B cell (primary cell): ENCODE measurements at regions not wholly inside any gene's neighbourhood (a gene's known extent, or its start where the extent isn't known, plus 50 kb on each side); places are given as distances from the start of the nearest gene placed in this dataset.

Experiments used
- ATAC-seq: fragments of 200-7000 bp; cut with Tn5 transposase; one replicate; pipeline ENCODE4 v1.10.0; 2021; ENCODE audit warnings: low read depth, mild to moderate bottlenecking, moderate number of reproducible peaks, moderate library complexity
- CTCF ChIA-PET: fragments of 350-600 bp; sonication (Branson Sonifier 250); formaldehyde crosslinking; loops from one replicate; lab custom pipeline; 2021; ENCODE audit warnings: antibody characterized with exemption, inconsistent platforms; lab: Charles Lee
- POLR2A ChIA-PET: fragments of 350-600 bp; sonication (Branson Sonifier 250); formaldehyde crosslinking; loops from one replicate; lab custom pipeline; 2021; ENCODE audit warnings: antibody characterized with exemption; lab: Charles Lee
- DNase-seq: peaks from one replicate; pipeline ENCODE4 v3.0.0; 2013
- H2AFZ ChIP-seq: 2 replicates; pipeline ENCODE4 v1.6.1; 2012; ENCODE audit warnings: mild to moderate bottlenecking, low read depth, low read length; ENCODE audit not compliant: insufficient read depth, poor library complexity, severe bottlenecking
- H3K27ac ChIP-seq, 2 donors: 1 replicate in 1 of 2; 2 replicates in 1 of 2; pipeline ENCODE4 v1.5.1; 2012 to 2013; ENCODE audit warnings: low read length in 2 of 2, mild to moderate bottlenecking in 2 of 2, moderate library complexity in 1 of 2
- H3K27me3 ChIP-seq, 4 experiments: fragments of 200-600 bp in 1 of 4; sonication (generic) in 1 of 4; replicated peaks in 1 of 4; 1 replicate in 2 of 4; 2 replicates in 2 of 4; pipeline versions ENCODE4 v1.6.1 to v1.7.0; 2013 to 2016; ENCODE audit warnings: low read length in 3 of 4, mild to moderate bottlenecking in 2 of 4, mixed read lengths in 1 of 4, moderate library complexity in 1 of 4; ENCODE audit not compliant: insufficient read depth in 4 of 4, control insufficient read depth in 3 of 4; ENCODE audit errors: control extremely low read depth in 1 of 4
- H3K36me3 ChIP-seq, 2 experiments: replicated peaks in 1 of 2; 1 replicate in 1 of 2; 2 replicates in 1 of 2; pipeline versions ENCODE4 v1.6.1 to v1.7.1; 2013; ENCODE audit warnings: low read length in 1 of 2; ENCODE audit not compliant: insufficient read depth in 2 of 2, control insufficient read depth in 1 of 2; ENCODE audit errors: control extremely low read depth in 1 of 2, extremely low read depth in 1 of 2
- H3K4me1 ChIP-seq, 2 donors: fragments of 200-600 bp in 1 of 2; sonication (generic) in 1 of 2; 1 replicate in 1 of 2; 2 replicates in 1 of 2; pipeline versions ENCODE4 v1.5.1 to v1.6.1; 2013 to 2017; ENCODE audit warnings: low read length in 2 of 2; ENCODE audit not compliant: control insufficient read depth in 2 of 2, insufficient read depth in 2 of 2
- H3K4me2 ChIP-seq: replicated peaks from 2 replicates; pipeline ENCODE3; 2012; ENCODE audit warnings: mild to moderate bottlenecking, low read depth, low read length; ENCODE audit not compliant: poor library complexity, severe bottlenecking
- H3K4me3 ChIP-seq, 5 experiments: fragments of 200-600 bp in 1 of 5; sonication (generic) in 1 of 5; 1 replicate in 3 of 5; 2 replicates in 2 of 5; pipeline versions ENCODE4 v1.5.1 to v1.7.0; 2011 to 2016; ENCODE audit warnings: low read length in 4 of 5, mild to moderate bottlenecking in 4 of 5, low read depth in 2 of 5, control low read depth in 1 of 5, moderate library complexity in 1 of 5; ENCODE audit not compliant: insufficient read depth in 1 of 5; ENCODE audit errors: control extremely low read depth in 1 of 5, extremely low read depth in 1 of 5
- H3K79me2 ChIP-seq: fragments of 200-600 bp; sonication (generic); one replicate; pipeline ENCODE4 v1.6.0; 2016; ENCODE audit warnings: low read length; ENCODE audit not compliant: control insufficient read depth, insufficient read depth
- H3K9ac ChIP-seq: fragments of 200-600 bp; sonication (generic); 2 replicates; pipeline ENCODE4 v1.6.1; 2017; ENCODE audit warnings: mild to moderate bottlenecking, low read length, moderate library complexity
- H3K9me3 ChIP-seq, 3 donors: one replicate each; pipeline versions ENCODE4 v1.6.1 to v1.7.1; 2013; ENCODE audit warnings: low read length in 2 of 3; ENCODE audit not compliant: control insufficient read depth in 2 of 3, insufficient read depth in 1 of 3; ENCODE audit errors: control extremely low read depth in 1 of 3
- H4K20me1 ChIP-seq: 2 replicates; pipeline ENCODE4 v1.6.0; 2012; ENCODE audit warnings: mild to moderate bottlenecking, low read length; ENCODE audit not compliant: insufficient read depth, control insufficient read depth, poor library complexity, severe bottlenecking
- H3K27ac Mint-ChIP-seq: one replicate; pipeline ENCODE4 v1.8.0; 2021; ENCODE audit warnings: mixed read lengths
- H3K27me3 Mint-ChIP-seq: one replicate; pipeline ENCODE4 v1.8.0; 2021; ENCODE audit warnings: mixed read lengths
- H3K4me1 Mint-ChIP-seq: one replicate; pipeline ENCODE4 v1.8.0; 2021; ENCODE audit warnings: mixed read lengths
- H3K4me3 Mint-ChIP-seq: one replicate; pipeline ENCODE4 v1.8.0; 2021; ENCODE audit warnings: mixed read lengths
- H3K9me3 Mint-ChIP-seq: one replicate; pipeline ENCODE4 v1.8.0; 2022; ENCODE audit warnings: mixed read lengths; ENCODE audit not compliant: insufficient read depth
- EZH2 ChIP-seq: IDR thresholded peaks from 2 replicates; pipeline ENCODE4 v1.6.1; 2012; ENCODE audit warnings: borderline replicate concordance, low read depth, mild to moderate bottlenecking, moderate library complexity, low read length; ENCODE audit not compliant: insufficient read depth, poor library complexity, severe bottlenecking
- whole genome bisulfite sequencing: methylation state at CpG from one replicate; pipeline ENCODE4 v1.1.5; 2013; ENCODE audit warnings: missing lambda C conversion rate; ENCODE audit not compliant: insufficient coverage; 5-methylcytosine and 5-hydroxymethylcytosine counted together
- intact Hi-C: fragments of 100-400 bp; cut with micrococcal nuclease; formaldehyde crosslinking; loops from one replicate; pipeline ENCODE4 v1.10.0; 2022
- TF ChIP-seq, protein P1 (sequence below): fragments of 200-600 bp; IDR thresholded peaks from one replicate; pipeline ENCODE4 v1.8.0; 2022; ENCODE audit warnings: antibody characterized with exemption, mild to moderate bottlenecking

DNA sequence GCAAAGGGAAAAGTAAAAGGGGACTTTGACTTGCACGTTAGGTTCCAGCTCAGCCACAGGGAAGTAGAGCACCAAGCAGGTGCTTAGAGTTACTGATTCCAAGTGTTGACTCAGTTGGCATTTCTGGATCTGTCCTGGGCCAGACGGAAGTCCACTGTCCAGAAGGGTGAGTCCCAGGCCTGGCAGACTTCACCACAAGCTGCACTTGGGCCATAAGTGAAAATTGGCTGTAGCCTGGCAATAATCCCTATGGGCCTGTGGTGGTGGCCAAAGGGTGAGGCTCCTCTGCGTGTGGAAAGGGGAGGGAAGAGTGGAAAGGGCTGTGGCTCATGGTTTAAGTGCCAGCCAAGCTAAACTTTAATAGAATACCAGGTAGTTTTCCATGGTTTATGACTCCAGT is 121.5 kb downstream of the DTWD1 start:
- no peak for ATAC-seq
- Histone ChIP-seq H3K27me3 (no peaks in the 10 kb centered on the region), H3K4me3 (no peak overlapping the region), H4K20me1 (no peaks in the 10 kb centered on the region), H2AFZ (no peak overlapping the region), H3K9me3 (no peaks in the 10 kb centered on the region), H3K4me1 (no peaks in the 10 kb centered on the region), H3K4me2 (no peak overlapping the region), H3K79me2 (no peaks in the 10 kb centered on the region), H3K9ac (no peak overlapping the region), H3K36me3 (no peaks in the 10 kb centered on the region), H3K27ac (no peak overlapping the region)
- Mint-ChIP-seq H3K27ac (no peak overlapping the region), H3K9me3 (peaks cover 3% of the 10 kb centered on the region), H3K4me1 (no peaks in the 10 kb centered on the region), H3K4me3 (no peak overlapping the region), H3K27me3 (no peaks in the 10 kb centered on the region)
- CTCF ChIA-PET = no interaction called here
- TF ChIP-seq, protein P1, sequence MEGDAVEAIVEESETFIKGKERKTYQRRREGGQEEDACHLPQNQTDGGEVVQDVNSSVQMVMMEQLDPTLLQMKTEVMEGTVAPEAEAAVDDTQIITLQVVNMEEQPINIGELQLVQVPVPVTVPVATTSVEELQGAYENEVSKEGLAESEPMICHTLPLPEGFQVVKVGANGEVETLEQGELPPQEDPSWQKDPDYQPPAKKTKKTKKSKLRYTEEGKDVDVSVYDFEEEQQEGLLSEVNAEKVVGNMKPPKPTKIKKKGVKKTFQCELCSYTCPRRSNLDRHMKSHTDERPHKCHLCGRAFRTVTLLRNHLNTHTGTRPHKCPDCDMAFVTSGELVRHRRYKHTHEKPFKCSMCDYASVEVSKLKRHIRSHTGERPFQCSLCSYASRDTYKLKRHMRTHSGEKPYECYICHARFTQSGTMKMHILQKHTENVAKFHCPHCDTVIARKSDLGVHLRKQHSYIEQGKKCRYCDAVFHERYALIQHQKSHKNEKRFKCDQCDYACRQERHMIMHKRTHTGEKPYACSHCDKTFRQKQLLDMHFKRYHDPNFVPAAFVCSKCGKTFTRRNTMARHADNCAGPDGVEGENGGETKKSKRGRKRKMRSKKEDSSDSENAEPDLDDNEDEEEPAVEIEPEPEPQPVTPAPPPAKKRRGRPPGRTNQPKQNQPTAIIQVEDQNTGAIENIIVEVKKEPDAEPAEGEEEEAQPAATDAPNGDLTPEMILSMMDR = no peak
- no peak for TF ChIP-seq EZH2
- intact Hi-C loops = no loop called here
- DNase-seq = no peak
- POLR2A ChIA-PET = no interaction called here
- WGBS = 91% methylated on average over 3 of the region's 3 CpGs

DNA sequence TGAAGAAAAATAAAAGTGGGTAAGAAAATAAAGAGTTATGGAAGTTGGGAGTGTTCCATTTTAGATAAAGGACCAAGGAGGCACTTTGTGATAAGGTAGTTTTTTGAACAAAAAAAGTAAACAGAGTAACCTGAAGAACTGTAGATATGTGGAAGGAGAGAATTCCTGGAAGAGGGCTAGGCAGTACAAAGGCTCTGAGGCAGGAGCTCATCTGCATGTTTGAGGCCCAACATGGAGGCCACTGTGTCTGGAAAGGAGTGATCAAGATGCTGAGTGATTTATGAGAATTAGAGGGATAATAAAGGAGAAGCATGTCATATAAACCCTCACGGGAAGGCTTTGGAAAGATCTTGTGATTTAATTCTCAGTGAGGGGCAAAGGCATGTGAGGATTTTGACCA is 126.5 kb downstream of the DTWD1 start:
- WGBS = 90% methylated on average over 1 of the region's 1 CpG
- ATAC-seq = no peak
- intact Hi-C loops = no loop called here
- Mint-ChIP-seq H3K4me1 (no peaks in the 10 kb centered on the region), H3K27me3 (no peaks in the 10 kb centered on the region), H3K4me3 (no peak overlapping the region), H3K27ac (no peak overlapping the region), H3K9me3 (peaks cover 3% of the 10 kb centered on the region)
- H3K9ac ChIP-seq = no peak overlapping the region
- POLR2A ChIA-PET = no interaction called here
- H3K27ac ChIP-seq = no peak overlapping the region
- H3K36me3 ChIP-seq = no peaks in the 10 kb centered on the region
- no peak overlapping the region for H3K4me3 ChIP-seq
- H3K9me3 ChIP-seq = no peaks in the 10 kb centered on the region
- CTCF ChIA-PET = no interaction called here
- H2AFZ ChIP-seq = no peak overlapping the region
- DNase-seq = no peak
- no peaks in the 10 kb centered on the region for H4K20me1 ChIP-seq
- H3K27me3 ChIP-seq = no peaks in the 10 kb centered on the region
- H3K79me2 ChIP-seq = no peaks in the 10 kb centered on the region
- H3K4me2 ChIP-seq = no peak overlapping the region
- no peaks in the 10 kb centered on the region for H3K4me1 ChIP-seq
- TF ChIP-seq, protein P1 = no peak
- no peak for TF ChIP-seq EZH2
